H1 (cell line): ENCODE measurements at regions not wholly inside any gene's neighbourhood (a gene's known extent, or its start where the extent isn't known, plus 50 kb on each side); places are given as distances from the start of the nearest gene placed in this dataset.

ENCODE experiments used
- CTCF ChIA-PET: fragments of 300-600 bp; sonication (Branson Sonifier 250); formaldehyde crosslinking; loops from one replicate; lab custom pipeline; 2021; ENCODE audit not compliant: partially characterized antibody; lab: Charles Lee
- POLR2A ChIA-PET: fragments of 300-600 bp; sonication (Branson Sonifier 250); formaldehyde crosslinking; loops from one replicate; lab custom pipeline; 2021; ENCODE audit warnings: inconsistent platforms; ENCODE audit not compliant: partially characterized antibody; lab: Charles Lee
- DNase-seq, 2 experiments: peaks; one replicate each; pipeline versions ENCODE4 v3.0.0 to v3.0.0-alpha.2; 2010 to 2022; ENCODE audit warnings: low spot score in 2 of 2, low read depth in 1 of 2, mixed read lengths in 1 of 2
- FAIRE-seq: peaks from 2 replicates; lab custom pipeline; 2011; peaks lifted over from hg19 to GRCh38; lab: Jason Lieb, UNC
- H2AFZ ChIP-seq: 2 replicates; pipeline ENCODE4 v1.8.1; 2012; ENCODE audit warnings: low read length, inconsistent platforms
- H2AK5ac ChIP-seq: 2 replicates; pipeline ENCODE4 v1.6.1; 2013; ENCODE audit warnings: low read depth, low read length
- H2BK120ac ChIP-seq: replicated peaks from 2 replicates; pipeline ENCODE3; 2013; ENCODE audit warnings: low read depth, low read length, inconsistent platforms
- H2BK12ac ChIP-seq: 2 replicates; pipeline ENCODE4 v1.6.1; 2013; ENCODE audit warnings: low read depth, low read length
- H2BK15ac ChIP-seq: 2 replicates; pipeline ENCODE4 v1.6.1; 2013; ENCODE audit warnings: low read length
- H2BK20ac ChIP-seq: 2 replicates; pipeline ENCODE4 v1.6.1; 2013; ENCODE audit warnings: low read length
- H2BK5ac ChIP-seq: 2 replicates; pipeline ENCODE4 v1.6.1; 2013; ENCODE audit warnings: low read depth, low read length
- H3K14ac ChIP-seq: 2 replicates; pipeline ENCODE4 v1.6.1; 2013; ENCODE audit warnings: inconsistent platforms; ENCODE audit not compliant: insufficient read length
- H3K18ac ChIP-seq: 2 replicates; pipeline ENCODE4 v1.6.1; 2013; ENCODE audit warnings: low read length; ENCODE audit errors: extremely low read depth
- H3K23ac ChIP-seq: 2 replicates; pipeline ENCODE4 v1.6.1; 2013; ENCODE audit warnings: inconsistent platforms; ENCODE audit not compliant: insufficient read length
- H3K23me2 ChIP-seq: 2 replicates; pipeline ENCODE4 v1.6.1; 2013; ENCODE audit warnings: low read depth, low read length
- H3K27ac ChIP-seq: 2 replicates; pipeline ENCODE4 v1.6.1; 2011; ENCODE audit warnings: low read depth, low read length, inconsistent platforms
- H3K27me3 ChIP-seq, 4 experiments: replicated peaks in 1 of 4; 1 replicate in 1 of 4; 2 replicates in 3 of 4; pipeline versions ENCODE4 v1.6.1 to v1.8.1; 2011 to 2013; ENCODE audit warnings: low read length in 3 of 4, mild to moderate bottlenecking in 3 of 4, inconsistent platforms in 2 of 4, mixed read lengths in 2 of 4, moderate library complexity in 1 of 4; ENCODE audit not compliant: control insufficient read depth in 3 of 4, insufficient read depth in 3 of 4; ENCODE audit errors: extremely low read depth in 1 of 4
- H3K36me3 ChIP-seq, 4 experiments: 2 replicates each; pipeline versions ENCODE4 v1.6.1 to v1.8.1; 2011 to 2013; ENCODE audit warnings: mild to moderate bottlenecking in 4 of 4, low read length in 3 of 4, moderate library complexity in 2 of 4, control low read depth in 1 of 4, inconsistent platforms in 1 of 4; ENCODE audit not compliant: insufficient read depth in 4 of 4, control insufficient read depth in 2 of 4
- H3K4ac ChIP-seq: replicated peaks from 2 replicates; pipeline ENCODE3; 2013; ENCODE audit warnings: low read length, low read depth, mixed read lengths, inconsistent platforms; ENCODE audit not compliant: insufficient read length
- H3K4me1 ChIP-seq, 4 experiments: replicated peaks in 1 of 4; 1 replicate in 1 of 4; 2 replicates in 3 of 4; pipeline versions ENCODE4 v1.6.1 to v1.8.1; 2011 to 2013; ENCODE audit warnings: low read length in 3 of 4, inconsistent platforms in 2 of 4, mixed read lengths in 1 of 4; ENCODE audit not compliant: insufficient read depth in 4 of 4, control insufficient read depth in 3 of 4
- H3K4me2 ChIP-seq, 2 experiments: 2 replicates each; pipeline versions ENCODE4 v1.6.1 to v1.8.1; 2011 to 2013; ENCODE audit warnings: low read depth in 2 of 2, low read length in 2 of 2, control low read depth in 1 of 2, inconsistent platforms in 1 of 2, mild to moderate bottlenecking in 1 of 2; ENCODE audit not compliant: insufficient read depth in 1 of 2
- H3K4me3 ChIP-seq, 4 experiments: fragments of 200-600, 300-600 bp in 1 of 4; sonication (generic), shearing (Covaris generic), sonication (Bioruptor Twin) in 1 of 4; 2 replicates each; pipeline versions ENCODE4 v1.5.1 to v1.8.1; 2011 to 2016; ENCODE audit warnings: low read length in 4 of 4, low read depth in 3 of 4, control low read depth in 2 of 4, inconsistent platforms in 2 of 4, mild to moderate bottlenecking in 2 of 4, mixed read lengths in 1 of 4, moderate library complexity in 1 of 4; ENCODE audit not compliant: insufficient read depth in 2 of 4; ENCODE audit errors: extremely low read depth in 1 of 4
- H3K56ac ChIP-seq: replicated peaks from 2 replicates; pipeline ENCODE3; 2013; ENCODE audit warnings: low read depth, mild to moderate bottlenecking, mixed read lengths, low read length, inconsistent platforms; ENCODE audit not compliant: insufficient read length
- H3K79me1 ChIP-seq: 2 replicates; pipeline ENCODE4 v1.6.1; 2013; ENCODE audit warnings: low read depth, low read length, control low read depth
- H3K79me2 ChIP-seq, 2 experiments: 2 replicates each; pipeline versions ENCODE4 v1.6.1 to v1.8.1; 2012 to 2013; ENCODE audit warnings: low read length in 2 of 2, mild to moderate bottlenecking in 2 of 2, inconsistent platforms in 1 of 2; ENCODE audit not compliant: insufficient read depth in 2 of 2, control insufficient read depth in 1 of 2
- H3K9ac ChIP-seq, 4 experiments: replicated peaks in 1 of 4; 1 replicate in 1 of 4; 2 replicates in 3 of 4; pipeline versions ENCODE4 v1.6.1 to v1.8.1; 2011 to 2013; ENCODE audit warnings: low read depth in 3 of 4, low read length in 3 of 4, control low read depth in 2 of 4, mild to moderate bottlenecking in 2 of 4, moderate library complexity in 2 of 4, inconsistent platforms in 1 of 4; ENCODE audit errors: extremely low read depth in 1 of 4
- H3K9me3 ChIP-seq, 2 experiments: 2 replicates each; pipeline versions ENCODE4 v1.6.1 to v1.8.1; 2012 to 2013; ENCODE audit warnings: mild to moderate bottlenecking in 2 of 2, moderate library complexity in 2 of 2, control low read depth in 1 of 2, inconsistent platforms in 1 of 2, low read depth in 1 of 2, low read length in 1 of 2, mixed read lengths in 1 of 2; ENCODE audit not compliant: insufficient read depth in 2 of 2
- H4K20me1 ChIP-seq, 2 experiments: replicated peaks in 1 of 2; 2 replicates each; pipeline versions ENCODE3 to v1.8.1; 2011 to 2013; ENCODE audit warnings: inconsistent platforms in 2 of 2, low read length in 2 of 2, mild to moderate bottlenecking in 1 of 2; ENCODE audit not compliant: insufficient read depth in 2 of 2, control insufficient read depth in 1 of 2
- H4K5ac ChIP-seq: 2 replicates; pipeline ENCODE4 v1.6.1; 2013; ENCODE audit warnings: low read length, low read depth, mixed read lengths, inconsistent platforms; ENCODE audit not compliant: insufficient read length
- H4K8ac ChIP-seq: 2 replicates; pipeline ENCODE4 v1.8.0; 2013; ENCODE audit warnings: mild to moderate bottlenecking, moderate library complexity, low read length, inconsistent platforms; ENCODE audit not compliant: insufficient read depth; ENCODE audit errors: extremely low read depth
- H4K91ac ChIP-seq: replicated peaks from 2 replicates; pipeline ENCODE3; 2013; ENCODE audit warnings: low read length, mixed read lengths, inconsistent platforms; ENCODE audit not compliant: insufficient read length
- BACH1 ChIP-seq: IDR thresholded peaks from 2 replicates; pipeline ENCODE4 v1.6.1; 2012; ENCODE audit warnings: low read length, improper control_type of control experiment
- CEBPB ChIP-seq: IDR thresholded peaks from 2 replicates; pipeline ENCODE4 v1.6.1; 2012; ENCODE audit warnings: low read depth, low read length
- MAFK ChIP-seq: IDR thresholded peaks from 2 replicates; pipeline ENCODE4 v1.6.1; 2012; ENCODE audit warnings: low read depth, mild to moderate bottlenecking, improper control_type of control experiment, low read length
- POU5F1 ChIP-seq: IDR thresholded peaks from 2 replicates; pipeline ENCODE4 v1.6.1; 2011; ENCODE audit warnings: low read depth, mild to moderate bottlenecking, low read length, moderate library complexity
- SIN3A ChIP-seq, 2 experiments: IDR thresholded peaks in 1 of 2; conservative IDR thresholded peaks in 1 of 2; 2 replicates each; pipeline ENCODE4 v1.6.1; 2011 to 2012; ENCODE audit warnings: low read length in 2 of 2, improper control_type of control experiment in 1 of 2, low read depth in 1 of 2, mild to moderate bottlenecking in 1 of 2
- SIX5 ChIP-seq: IDR thresholded peaks from 2 replicates; pipeline ENCODE4 v1.6.1; 2011; ENCODE audit warnings: mild to moderate bottlenecking, low read depth, low read length
- SP1 ChIP-seq: IDR thresholded peaks from 2 replicates; pipeline ENCODE4 v1.6.1; 2011; ENCODE audit warnings: low read depth, low read length
- SUZ12 ChIP-seq: fragments of 200-600 bp; sonication (generic); IDR thresholded peaks from 2 replicates; pipeline ENCODE4 v1.6.1; 2012; ENCODE audit warnings: mild to moderate bottlenecking, inconsistent platforms, low read length, moderate library complexity, mixed read lengths
- WGBS, 2 experiments: shearing (Covaris generic) in 1 of 2; methylation state at CpG; one replicate each; pipeline versions ENCODE4 v1.1.6 to v1.1.7; 2013 to 2015; ENCODE audit warnings: low lambda C conversion rate in 2 of 2, mixed read lengths in 2 of 2, inconsistent platforms in 1 of 2, low coverage in 1 of 2, missing lambda C conversion rate in 1 of 2; ENCODE audit not compliant: insufficient replicate concordance in 2 of 2, insufficient coverage in 1 of 2, insufficient read length in 1 of 2; ENCODE audit errors: extremely low coverage in 1 of 2, missing lambda C conversion rate in 1 of 2; 5-methylcytosine and 5-hydroxymethylcytosine counted together
- TF ChIP-seq, protein P1 (sequence below): IDR thresholded peaks from 2 replicates; pipeline ENCODE4 v1.6.1; 2012; ENCODE audit warnings: low read length, inconsistent platforms

- Histone ChIP-seq H3K79me1 (no peaks in the 10 kb centered on the region), H3K4me3 (no peak overlapping the region), H3K14ac (no peak overlapping the region), H3K36me3 (no peaks in the 10 kb centered on the region), H3K18ac (no peak overlapping the region), H4K20me1 (no peaks in the 10 kb centered on the region), H3K4me2 (no peak overlapping the region), H2BK12ac (no peak overlapping the region), H3K79me2 (no peaks in the 10 kb centered on the region), H2BK5ac (no peak overlapping the region), H2AFZ (no peak overlapping the region), H3K23ac (no peak overlapping the region), H3K27me3 (no peaks in the 10 kb centered on the region), H3K27ac (no peak overlapping the region), H4K8ac (no peak overlapping the region), H2BK120ac (no peak overlapping the region), H3K4ac (no peak overlapping the region), H3K4me1 (peaks cover 0 to 3% (median 1%) of the 10 kb centered on the region in 4 experiments; a peak in 3 of 7 replicates), H2BK15ac (no peak overlapping the region), H2AK5ac (no peak overlapping the region), H3K9me3 (no peaks in the 10 kb centered on the region), H3K23me2 (no peaks in the 10 kb centered on the region), H3K9ac (no peak overlapping the region), H4K91ac (no peak overlapping the region), H3K56ac (no peak overlapping the region), H2BK20ac (no peak overlapping the region), H4K5ac (no peak overlapping the region)
- DNase-seq (no peak), FAIRE-seq (no peak)
- no peak for TF ChIP-seq SUZ12
- no peak for TF ChIP-seq POU5F1
- TF ChIP-seq BACH1, result no peak
- no peak for TF ChIP-seq SIN3A (conservative IDR thresholded peaks at IDR 0.05 in 1 of 2, IDR thresholded peaks at IDR 0.05 in 1 of 2; ENCODE audit: low read depth in 1 of 2, low read length in 2 of 2)
- no peak for TF ChIP-seq CEBPB
- TF ChIP-seq, protein P1, sequence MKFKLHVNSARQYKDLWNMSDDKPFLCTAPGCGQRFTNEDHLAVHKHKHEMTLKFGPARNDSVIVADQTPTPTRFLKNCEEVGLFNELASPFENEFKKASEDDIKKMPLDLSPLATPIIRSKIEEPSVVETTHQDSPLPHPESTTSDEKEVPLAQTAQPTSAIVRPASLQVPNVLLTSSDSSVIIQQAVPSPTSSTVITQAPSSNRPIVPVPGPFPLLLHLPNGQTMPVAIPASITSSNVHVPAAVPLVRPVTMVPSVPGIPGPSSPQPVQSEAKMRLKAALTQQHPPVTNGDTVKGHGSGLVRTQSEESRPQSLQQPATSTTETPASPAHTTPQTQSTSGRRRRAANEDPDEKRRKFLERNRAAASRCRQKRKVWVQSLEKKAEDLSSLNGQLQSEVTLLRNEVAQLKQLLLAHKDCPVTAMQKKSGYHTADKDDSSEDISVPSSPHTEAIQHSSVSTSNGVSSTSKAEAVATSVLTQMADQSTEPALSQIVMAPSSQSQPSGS, result no peak
- no peak for TF ChIP-seq SIX5
- TF ChIP-seq MAFK, result no peak
- no peak for TF ChIP-seq SP1
- 68% methylated on average over 1 of the region's 1 CpG; no CpG with 5 or more reads in 1 of the 2 experiments for WGBS, 2 experiments
- ChIA-PET CTCF (interaction anchor here (1.6 kb wide), 1 partner anchor 17 kb away, joined by 4 read pairs; no protein-coding TSS in a partner anchor), POLR2A (no interaction called here)
Measured at GRCh38 chr2:114222344-114222743, 220.1 kb upstream of the DPP10 start.
